Kidney (tissue), 13 donors: ENCODE measurements at regions not wholly inside any gene's neighbourhood (a gene's known extent, or its start where the extent isn't known, plus 50 kb on each side); places are given as distances from the start of the nearest gene placed in this dataset.

Source experiments
- DNase-seq, 5 donors: peaks; one replicate each; pipeline ENCODE4 v3.0.0-alpha.2; 2013 to 2020
- FAIRE-seq: peaks from 2 replicates; lab custom pipeline; 2012; peaks lifted over from hg19 to GRCh38; lab: Jason Lieb, UNC
- H3K27ac ChIP-seq, 2 donors: one replicate each; pipeline ENCODE4 v1.7.0; 2013; ENCODE audit warnings: low read depth in 2 of 2, low read length in 2 of 2, inconsistent platforms in 1 of 2
- H3K27me3 ChIP-seq: one replicate; pipeline ENCODE4 v1.7.1; 2013; ENCODE audit warnings: low read length, inconsistent platforms; ENCODE audit not compliant: control insufficient read depth, insufficient read depth
- H3K36me3 ChIP-seq, 3 donors: one replicate each; pipeline versions ENCODE4 v1.7.0 to v1.7.1; 2013; ENCODE audit warnings: low read length in 3 of 3, control low read depth in 1 of 3, inconsistent platforms in 1 of 3; ENCODE audit not compliant: insufficient read depth in 3 of 3, control insufficient read depth in 2 of 3
- H3K4me1 ChIP-seq, 3 donors: one replicate each; pipeline versions ENCODE4 v1.7.0 to v1.7.1; 2013; ENCODE audit warnings: low read length in 3 of 3, inconsistent platforms in 1 of 3, low read depth in 1 of 3; ENCODE audit not compliant: control insufficient read depth in 2 of 3, insufficient read depth in 2 of 3
- H3K4me3 ChIP-seq, 3 donors: one replicate each; pipeline versions ENCODE4 v1.7.0 to v1.8.1; 2013; ENCODE audit warnings: low read length in 3 of 3, control low read depth in 1 of 3, inconsistent platforms in 1 of 3
- H3K9ac ChIP-seq, 3 donors: one replicate each; pipeline versions ENCODE4 v1.7.0 to v1.7.1; 2013; ENCODE audit warnings: low read length in 3 of 3, control low read depth in 1 of 3, inconsistent platforms in 1 of 3
- H3K9me3 ChIP-seq, 3 donors: one replicate each; pipeline versions ENCODE4 v1.7.0 to v1.7.1; 2013; ENCODE audit warnings: low read length in 3 of 3, control low read depth in 1 of 3, inconsistent platforms in 1 of 3; ENCODE audit not compliant: control insufficient read depth in 2 of 3, insufficient read depth in 1 of 3
- CTCF ChIP-seq: IDR thresholded peaks from 3 replicates; pipeline ENCODE4 v1.5.1; 2012; ENCODE audit warnings: mild to moderate bottlenecking, moderate library complexity, borderline replicate concordance; ENCODE audit not compliant: insufficient read depth; ENCODE audit errors: extremely low read depth
- intact Hi-C: fragments of 100-400 bp; cut with DNase I; formaldehyde crosslinking; loops from one replicate; pipeline ENCODE4 v1.11.1; 2022
- donor health status: control.
- donor health status: control.
- donor health status: control.
- donor health status: control.
- donor health status: control.
- donor health status: DM: yes; HTN: yes; CAD: no.
- donor health status: Normal renal cell carcinoma (clear cell type).

GRCh38 chr5:113900141-113900540, 386.6 kb downstream of the YTHDC2 start:
- DNase-seq (no peak), FAIRE-seq (no peak)
- no peak overlapping the region for H3K9ac ChIP-seq
- intact Hi-C loops: no loop called here
- H3K27me3 ChIP-seq: no peaks in the 10 kb centered on the region
- no peaks in the 10 kb centered on the region for H3K36me3 ChIP-seq
- no peaks in the 10 kb centered on the region for H3K4me1 ChIP-seq
- H3K4me3 ChIP-seq: no peak overlapping the region
- TF ChIP-seq CTCF: no peak
- H3K9me3 ChIP-seq: no peaks in the 10 kb centered on the region
- H3K27ac ChIP-seq: no peak overlapping the region

- TF ChIP-seq CTCF: no peak
- Histone ChIP-seq H3K27ac (no peak overlapping the region), H3K4me1 (no peaks in the 10 kb centered on the region), H3K9me3 (no peaks in the 10 kb centered on the region), H3K27me3 (no peaks in the 10 kb centered on the region), H3K9ac (no peak overlapping the region), H3K4me3 (no peak overlapping the region), H3K36me3 (no peaks in the 10 kb centered on the region)
- FAIRE-seq (no peak), DNase-seq (no peak)
- intact Hi-C loops: no loop called here
Measured at GRCh38 chr5:113900816-113901215, 387.3 kb downstream of the YTHDC2 start.

GRCh38 chr5:113901718-113902117, 388.2 kb downstream of the YTHDC2 start:
- Histone ChIP-seq H3K9ac (no peak overlapping the region), H3K4me3 (no peak overlapping the region), H3K9me3 (no peaks in the 10 kb centered on the region), H3K36me3 (no peaks in the 10 kb centered on the region), H3K27me3 (no peaks in the 10 kb centered on the region), H3K27ac (no peak overlapping the region), H3K4me1 (no peaks in the 10 kb centered on the region)
- no peak for FAIRE-seq
- no peak for DNase-seq
- intact Hi-C loops: no loop called here
- TF ChIP-seq CTCF: no peak

- Histone ChIP-seq H3K27me3 (no peaks in the 10 kb centered on the region), H3K9ac (no peak overlapping the region), H3K4me3 (no peak overlapping the region), H3K27ac (no peak overlapping the region), H3K4me1 (no peaks in the 10 kb centered on the region), H3K9me3 (no peaks in the 10 kb centered on the region), H3K36me3 (no peaks in the 10 kb centered on the region)
- intact Hi-C loops: no loop called here
- FAIRE-seq (no peak), DNase-seq (no peak)
- TF ChIP-seq CTCF: no peak
Measured at GRCh38 chr5:113902917-113903660, 389.6 kb downstream of the YTHDC2 start.
